ENCODE measurements at regions not wholly inside any gene's neighbourhood (a gene's known extent, or its start where the extent isn't known, plus 50 kb on each side); places are given as distances from the start of the nearest gene placed in this dataset.

- H3K27me3 ChIP-seq, result no peaks in the 10 kb centered on the region
- H3K36me3 ChIP-seq, result no peaks in the 10 kb centered on the region
- DNase-seq, result no peak
- H3K4me1 ChIP-seq, result no peaks in the 10 kb centered on the region
- no peak overlapping the region for H3K9ac ChIP-seq (ENCODE audit: low read depth in 2 of 2, low read length in 2 of 2)
- H3K27ac ChIP-seq, result no peak overlapping the region
- no peak for TF ChIP-seq CTCF (IDR thresholded peaks at IDR 0.05)
- no peak overlapping the region for H3K4me3 ChIP-seq
- no peaks in the 10 kb centered on the region for H3K9me3 ChIP-seq
- intact Hi-C loops (cut with DNase I), result no loop called here
These were observed 207.1 kb upstream of the CLINT1 start for GRCh38 chr5:158066076-158066475.

- TF ChIP-seq CTCF (IDR thresholded peaks at IDR 0.05), result no peak
- Histone ChIP-seq H3K9ac (ENCODE audit: low read depth in 2 of 2, low read length in 2 of 2) (no peak overlapping the region), H3K4me1 (no peaks in the 10 kb centered on the region), H3K9me3 (no peaks in the 10 kb centered on the region), H3K36me3 (no peaks in the 10 kb centered on the region), H3K4me3 (no peak overlapping the region), H3K27ac (no peak overlapping the region), H3K27me3 (no peaks in the 10 kb centered on the region)
- intact Hi-C loops (cut with DNase I), result no loop called here
- no peak for DNase-seq
These were observed 205.6 kb upstream of the CLINT1 start for GRCh38 chr5:158064334-158065123.

GRCh38 chr5:158063052-158063451 lies 204.1 kb upstream of the CLINT1 start:
- Histone ChIP-seq H3K9ac (ENCODE audit: low read depth in 2 of 2, low read length in 2 of 2) (no peak overlapping the region), H3K9me3 (no peaks in the 10 kb centered on the region), H3K27ac (no peak overlapping the region), H3K36me3 (no peaks in the 10 kb centered on the region), H3K4me3 (no peak overlapping the region), H3K27me3 (no peaks in the 10 kb centered on the region), H3K4me1 (no peaks in the 10 kb centered on the region)
- no peak for DNase-seq
- TF ChIP-seq CTCF (IDR thresholded peaks at IDR 0.05), result no peak
- intact Hi-C loops (cut with DNase I), result no loop called here

- Histone ChIP-seq H3K4me3 (no peak overlapping the region), H3K9ac (ENCODE audit: low read depth in 2 of 2, low read length in 2 of 2) (no peak overlapping the region), H3K27ac (no peak overlapping the region), H3K36me3 (no peaks in the 10 kb centered on the region), H3K9me3 (no peaks in the 10 kb centered on the region), H3K4me1 (no peaks in the 10 kb centered on the region), H3K27me3 (no peaks in the 10 kb centered on the region)
- intact Hi-C loops (cut with DNase I), result no loop called here
- no peak for TF ChIP-seq CTCF (IDR thresholded peaks at IDR 0.05)
- no peak for DNase-seq
These were observed 202.5 kb upstream of the CLINT1 start for GRCh38 chr5:158061451-158061850.

GRCh38 chr5:158060212-158060611 lies 201.3 kb upstream of the CLINT1 start:
- Histone ChIP-seq H3K9me3 (no peaks in the 10 kb centered on the region), H3K36me3 (no peaks in the 10 kb centered on the region), H3K27me3 (no peaks in the 10 kb centered on the region), H3K9ac (ENCODE audit: low read depth in 2 of 2, low read length in 2 of 2) (no peak overlapping the region), H3K4me1 (no peaks in the 10 kb centered on the region), H3K4me3 (no peak overlapping the region), H3K27ac (no peak overlapping the region)
- no peak for TF ChIP-seq CTCF (IDR thresholded peaks at IDR 0.05)
- no peak for DNase-seq
- intact Hi-C loops (cut with DNase I), result no loop called here

Data from colonic mucosa (tissue), 4 donors.